ENCODE measurements at regions not wholly inside any gene's neighbourhood (a gene's known extent, or its start where the extent isn't known, plus 50 kb on each side); places are given as distances from the start of the nearest gene placed in this dataset.
"Not testable (repeated sequence)": the region's sequence is repeated elsewhere in the genome, so short reads cannot be mapped to it uniquely, and the experiment has no call there.

DNA sequence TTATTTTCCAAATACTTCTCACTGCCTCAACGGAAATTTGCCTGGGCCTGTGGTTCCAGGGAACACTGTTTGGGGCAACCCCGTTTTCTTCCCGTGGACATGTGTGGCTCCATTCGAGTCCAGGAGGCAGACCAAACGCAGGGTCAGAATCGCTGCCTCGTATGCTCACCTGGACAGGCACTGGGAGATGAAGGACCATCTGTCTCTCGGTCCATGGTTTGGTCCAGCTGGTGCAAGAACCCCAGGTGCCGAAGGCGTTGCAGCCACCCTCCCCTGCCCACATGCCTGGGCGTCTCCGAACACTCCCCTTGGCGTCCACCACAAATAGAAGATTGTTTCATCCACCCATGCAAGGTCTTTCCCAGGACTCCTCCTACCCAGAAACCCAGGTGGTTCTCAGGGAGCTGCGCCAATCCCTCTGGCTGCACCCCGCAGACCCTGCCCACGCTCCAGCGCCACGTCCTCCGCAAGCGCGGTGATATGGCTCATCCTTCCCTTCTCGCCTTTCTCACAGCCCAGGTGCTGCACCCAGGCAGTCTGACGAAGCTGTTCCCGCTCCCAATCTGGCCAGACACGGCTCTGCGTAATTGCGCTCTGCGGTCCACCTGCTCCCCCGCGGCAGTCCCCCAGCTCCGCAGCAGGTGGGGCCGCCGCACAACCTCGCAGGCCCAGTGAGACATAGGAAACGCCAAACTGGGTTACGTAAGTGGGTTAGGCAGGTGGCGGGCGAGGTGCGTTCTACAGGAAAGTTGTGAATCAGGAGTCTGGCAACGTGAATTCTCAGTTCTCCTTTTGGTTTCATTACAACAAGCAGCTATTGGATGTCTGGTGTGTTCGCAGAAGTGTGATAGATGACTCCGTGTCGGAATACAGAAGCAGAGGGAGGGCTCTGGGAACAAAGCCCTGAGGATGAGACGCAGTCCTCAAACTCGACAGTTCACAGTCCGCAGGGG is 146.2 kb upstream of the ECI2 start:
- DNase-seq (ENCODE audit: low read depth in 4 of 4, low spot score in 3 of 4): peak; percentile 32 to 53 (median 46)

- no peak for DNase-seq (ENCODE audit: low read depth in 4 of 4, low spot score in 3 of 4)
These were observed 145.3 kb upstream of the ECI2 start for GRCh38 chr6:4280707-4281106.

- no peak for DNase-seq (ENCODE audit: low read depth in 4 of 4, low spot score in 3 of 4)
These were observed 144.7 kb upstream of the ECI2 start for GRCh38 chr6:4280031-4280430.

DNA sequence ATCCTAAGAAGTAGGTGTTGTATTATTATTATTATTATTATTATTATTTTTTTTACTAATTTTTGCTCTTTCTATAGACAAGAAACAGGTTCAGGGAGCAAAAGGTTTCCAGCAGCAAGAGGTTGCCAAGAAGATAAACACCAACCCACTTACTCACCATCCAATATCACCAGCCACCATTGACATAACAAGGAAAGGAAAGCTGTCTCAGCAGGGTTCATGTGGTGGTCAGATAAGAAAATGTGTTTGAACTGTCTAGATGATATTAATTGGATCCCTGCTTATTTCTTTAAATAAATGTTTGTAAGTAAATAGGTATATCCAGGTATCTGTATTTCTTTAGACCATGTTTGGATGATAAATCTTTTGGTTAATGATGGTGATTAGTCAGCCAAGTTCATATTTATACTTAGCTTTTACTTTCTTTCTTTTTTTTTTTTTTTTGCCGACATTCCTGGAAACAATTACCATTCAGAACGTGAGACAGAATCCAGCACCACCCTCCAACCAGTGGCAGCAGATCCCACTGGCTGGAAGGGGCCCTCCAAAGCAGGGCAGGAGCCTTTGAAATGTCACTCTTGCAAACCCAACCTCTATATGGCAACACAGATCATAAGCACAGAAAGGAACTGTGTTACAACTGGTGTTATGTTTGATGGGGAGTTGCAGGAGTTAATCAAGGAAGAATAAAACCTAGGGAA is 139.2 kb upstream of the ECI2 start:
- DNase-seq (ENCODE audit: low read depth in 4 of 4, low spot score in 3 of 4): no peak

- no peak for DNase-seq (ENCODE audit: low read depth in 4 of 4, low spot score in 3 of 4)
These were observed 137.6 kb upstream of the ECI2 start for GRCh38 chr6:4272996-4273395.

GRCh38 chr6:4271761-4272470 is 136.5 kb upstream of the ECI2 start:
- DNase-seq (ENCODE audit: low read depth in 4 of 4, low spot score in 3 of 4): no peak

DNA sequence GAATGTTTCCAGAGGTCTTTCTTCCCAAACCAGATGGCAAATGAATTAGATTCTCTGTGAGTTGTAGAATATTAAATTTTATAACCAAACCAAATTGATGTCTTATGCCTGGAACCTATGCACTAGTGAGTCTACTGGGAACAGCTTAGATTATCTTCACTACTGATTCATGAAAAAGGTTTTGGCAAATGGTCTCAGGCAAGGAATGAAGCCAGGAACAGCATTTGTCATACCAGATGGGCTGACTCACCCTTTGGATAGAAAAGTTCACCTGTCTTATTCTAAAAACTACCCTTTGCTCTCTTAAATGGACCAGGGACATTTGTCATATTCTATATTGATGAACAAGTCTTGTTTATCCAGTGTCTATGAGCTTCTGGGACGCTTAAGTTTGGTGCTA is 135.4 kb upstream of the ECI2 start:
- DNase-seq (ENCODE audit: low read depth in 4 of 4, low spot score in 3 of 4): no peak

- no peak for DNase-seq (ENCODE audit: low read depth in 4 of 4, low spot score in 3 of 4)
These were observed 134.6 kb upstream of the ECI2 start for GRCh38 chr6:4270001-4270400.

- no peak for DNase-seq (ENCODE audit: low read depth in 4 of 4, low spot score in 3 of 4)
These were observed 132.8 kb upstream of the ECI2 start for GRCh38 chr6:4268171-4268570.

- DNase-seq (ENCODE audit: low read depth in 4 of 4, low spot score in 3 of 4): no peak
These were observed 130.4 kb upstream of the ECI2 start for GRCh38 chr6:4265740-4266139.

GRCh38 chr6:4264601-4265000 is 129.2 kb upstream of the ECI2 start:
- DNase-seq (ENCODE audit: low read depth in 4 of 4, low spot score in 3 of 4): no peak

DNA sequence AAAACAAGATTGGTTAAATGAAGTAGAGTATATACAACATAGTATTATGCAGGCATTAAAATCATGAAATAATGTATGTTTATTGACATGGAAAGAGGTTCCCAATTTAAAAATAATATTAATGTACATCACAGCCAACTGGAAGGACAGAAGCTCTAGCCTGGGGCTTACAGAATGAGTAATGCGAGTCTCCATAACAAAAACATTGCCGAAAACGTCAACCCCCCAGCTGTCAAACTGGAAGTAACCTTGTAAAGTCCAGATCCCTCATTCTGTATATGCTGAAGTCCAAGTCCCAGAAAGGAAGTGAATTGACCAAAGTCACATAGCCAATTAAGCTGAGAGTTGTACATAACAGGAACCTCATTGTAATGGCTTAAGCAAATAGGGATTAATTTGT is 128.7 kb upstream of the ECI2 start:
- no peak for DNase-seq (ENCODE audit: low read depth in 4 of 4, low spot score in 3 of 4)

- DNase-seq (ENCODE audit: low read depth in 4 of 4, low spot score in 3 of 4): peak in 1 of 4 donors; percentile 10
These were observed 127.2 kb upstream of the ECI2 start for GRCh38 chr6:4262526-4262925.

DNA sequence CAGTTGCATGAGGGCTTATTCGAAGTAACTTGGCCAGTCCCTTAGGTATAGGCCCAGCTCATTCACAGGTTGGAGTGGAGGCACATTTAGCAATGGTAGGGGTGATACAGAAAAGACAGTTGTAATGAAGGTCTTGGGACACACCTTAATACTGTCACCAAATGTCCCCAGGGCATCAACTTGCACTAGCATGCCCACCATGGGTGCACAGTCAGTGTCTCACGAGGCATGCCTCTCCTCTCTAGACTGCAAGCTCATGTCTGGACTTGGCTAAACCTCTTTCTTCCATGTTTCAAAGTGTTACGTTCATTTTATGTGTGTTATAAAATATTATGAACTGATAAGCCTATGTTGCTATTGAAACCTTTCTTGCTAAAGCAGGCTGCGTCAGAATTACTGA is 124.0 kb upstream of the ECI2 start:
- DNase-seq (ENCODE audit: low read depth in 4 of 4, low spot score in 3 of 4): no peak

DNA sequence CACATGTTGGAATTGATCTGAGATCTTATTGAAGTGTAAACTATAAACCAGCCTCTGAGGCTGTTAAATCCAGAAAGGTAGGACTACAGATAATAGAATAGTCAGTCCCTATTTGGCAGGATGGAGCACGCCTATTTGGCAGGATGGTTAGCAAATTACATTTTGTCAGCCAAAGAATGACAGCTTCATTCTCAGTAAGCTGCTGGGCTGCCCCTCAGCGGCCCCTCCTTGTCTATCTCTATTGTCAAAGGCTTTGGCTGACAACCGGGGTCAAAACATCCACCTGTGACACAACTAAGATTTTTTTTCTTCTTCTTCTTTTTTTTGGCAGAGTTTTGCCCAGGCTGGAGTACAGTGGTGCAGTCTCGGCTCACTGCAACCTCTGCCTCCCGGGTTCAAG is 123.4 kb upstream of the ECI2 start:
- no peak for DNase-seq (ENCODE audit: low read depth in 4 of 4, low spot score in 3 of 4)

DNA sequence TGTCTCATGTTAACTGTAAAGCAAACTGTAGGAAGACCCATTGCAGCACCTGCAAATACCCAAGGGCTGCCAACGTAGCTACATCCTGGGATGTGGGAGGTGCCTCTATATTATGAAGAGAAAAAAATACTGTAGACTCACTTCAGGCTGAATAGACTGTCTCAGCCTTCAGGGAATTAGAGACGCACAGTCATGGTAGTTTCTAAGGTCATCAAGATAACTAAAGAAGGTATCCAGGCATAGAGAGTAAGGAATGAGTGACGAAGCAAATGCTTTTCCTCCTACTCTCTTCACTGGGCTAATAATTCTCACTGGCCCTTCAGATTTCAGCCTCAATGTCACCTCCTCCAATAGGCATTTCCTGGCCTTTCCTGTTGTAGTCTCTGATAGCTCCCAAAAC is 121.6 kb upstream of the ECI2 start:
- DNase-seq (ENCODE audit: low read depth in 4 of 4, low spot score in 3 of 4): no peak

GRCh38 chr6:4253604-4254231 is 118.3 kb upstream of the ECI2 start:
- DNase-seq (ENCODE audit: low read depth in 4 of 4, low spot score in 3 of 4): peak; percentile 32 to 45 (median 37)

DNA sequence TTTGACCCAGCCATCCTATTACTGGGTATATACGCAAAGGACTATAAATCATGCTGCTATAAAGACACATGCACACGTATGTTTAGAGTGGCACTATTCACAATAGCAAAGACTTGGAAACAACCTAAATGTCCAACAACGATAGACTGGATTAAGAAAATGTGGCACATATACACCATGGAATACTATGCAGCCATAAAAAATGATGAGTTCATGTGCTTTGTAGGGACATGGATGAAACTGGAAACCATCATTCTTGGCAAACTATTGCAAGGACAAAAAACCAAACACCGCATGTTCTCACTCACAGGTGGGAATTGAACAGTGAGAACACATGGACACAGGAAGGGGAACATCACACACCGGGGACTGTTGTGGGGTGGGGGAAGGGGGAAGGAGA is 117.1 kb upstream of the ECI2 start:
- DNase-seq (ENCODE audit: low read depth in 4 of 4, low spot score in 3 of 4): not testable (repeated sequence)

- no peak for DNase-seq (ENCODE audit: low read depth in 4 of 4, low spot score in 3 of 4)
These were observed 115.3 kb upstream of the ECI2 start for GRCh38 chr6:4250645-4251044.

- not testable (repeated sequence) for DNase-seq (ENCODE audit: low read depth in 4 of 4, low spot score in 3 of 4)
These were observed 108.5 kb upstream of the ECI2 start for GRCh38 chr6:4243832-4244231.

- DNase-seq (ENCODE audit: low read depth in 4 of 4, low spot score in 3 of 4): no peak
These were observed 107.9 kb upstream of the ECI2 start for GRCh38 chr6:4243237-4243636.
